IPS-NIHi7 (cell line): ENCODE measurements at regions not wholly inside any gene's neighbourhood (a gene's known extent, or its start where the extent isn't known, plus 50 kb on each side); places are given as distances from the start of the nearest gene placed in this dataset.

Source experiments
- DNase-seq: peaks from one replicate; pipeline ENCODE4 v3.0.0; 2012; ENCODE audit warnings: mixed read lengths; ENCODE audit errors: extremely low spot score

GRCh38 chr7:25500393-25500921 lies 272.2 kb upstream of the NPVF start:
- DNase-seq, result no peak

- DNase-seq, result no peak
These were observed 275.0 kb upstream of the NPVF start for GRCh38 chr7:25503306-25503705.

- DNase-seq, result no peak
These were observed 283.9 kb upstream of the NPVF start for GRCh38 chr7:25512061-25512687.

GRCh38 chr7:25515633-25516275 lies 287.5 kb upstream of the NPVF start:
- no peak for DNase-seq

- peak; percentile 22 for DNase-seq
These were observed 289.6 kb upstream of the NPVF start for GRCh38 chr7:25517906-25518305.

GRCh38 chr7:25520017-25520416 lies 291.7 kb upstream of the NPVF start:
- DNase-seq, result no peak

GRCh38 chr7:25520516-25520915 lies 292.2 kb upstream of the NPVF start:
- DNase-seq, result no peak

- peak; percentile 34 for DNase-seq
These were observed 292.9 kb upstream of the NPVF start for GRCh38 chr7:25521236-25521635.

- DNase-seq, result no peak
These were observed 294.4 kb upstream of the NPVF start for GRCh38 chr7:25522727-25523126.

- no peak for DNase-seq
These were observed 299.4 kb upstream of the NPVF start for GRCh38 chr7:25527665-25528170.

- no peak for DNase-seq
These were observed 301.0 kb upstream of the NPVF start for GRCh38 chr7:25529320-25529719.

GRCh38 chr7:25536851-25537250 lies 308.6 kb upstream of the NPVF start:
- no peak for DNase-seq

GRCh38 chr7:25537662-25538375 lies 309.5 kb upstream of the NPVF start:
- DNase-seq, result no peak

GRCh38 chr7:25541094-25541821 lies 313.0 kb upstream of the NPVF start:
- no peak for DNase-seq

GRCh38 chr7:25541877-25542276 lies 313.6 kb upstream of the NPVF start:
- DNase-seq, result no peak

GRCh38 chr7:25543210-25543609 lies 314.9 kb upstream of the NPVF start:
- DNase-seq, result no peak

- DNase-seq, result no peak
These were observed 315.5 kb upstream of the NPVF start for GRCh38 chr7:25543798-25544197.

- DNase-seq, result no peak
These were observed 316.0 kb upstream of the NPVF start for GRCh38 chr7:25544254-25544653.

GRCh38 chr7:25545124-25546008 lies 317.1 kb upstream of the NPVF start:
- DNase-seq, result peak; percentile 14

- DNase-seq, result no peak
These were observed 318.0 kb upstream of the NPVF start for GRCh38 chr7:25546306-25546705.
